HepG2 (cell line): ENCODE measurements at regions not wholly inside any gene's neighbourhood (a gene's known extent, or its start where the extent isn't known, plus 50 kb on each side); places are given as distances from the start of the nearest gene placed in this dataset.

Source experiments
- ATAC-seq: fragments of 200-7000 bp; cut with Tn5 transposase; 3 replicates; pipeline ENCODE4 v1.9.1; 2020; ENCODE audit warnings: mild to moderate bottlenecking, moderate library complexity
- BruUV-seq: library from RNA; stranded (reverse); fragments of 400-500 nt; replicated peaks from 2 replicates; lab custom pipeline; 2021; lab: Mats Ljungman, UMichigan
- CTCF ChIA-PET: fragments of 300-600 bp; formaldehyde crosslinking; extraction: SDS; loops from one replicate; lab custom pipeline; 2021; ENCODE audit warnings: low total read pairs, inconsistent platforms, low intra/inter-chr PET ratio; lab: Yijun Ruan, JAX
- POLR2A ChIA-PET: fragments of 350-600 bp; sonication (Branson Sonifier 250); formaldehyde crosslinking; loops from one replicate; lab custom pipeline; 2020; ENCODE audit warnings: antibody characterized with exemption, inconsistent platforms; lab: Yijun Ruan, JAX
- DNase-seq: peaks from one replicate; pipeline ENCODE4 v3.0.0-alpha.2; 2015; ENCODE audit warnings: low spot score
- FAIRE-seq: peaks from 3 replicates; lab custom pipeline; 2011; peaks lifted over from hg19 to GRCh38; lab: Jason Lieb, UNC
- H2AFZ ChIP-seq: one replicate; pipeline ENCODE4 v1.6.1; 2011; ENCODE audit warnings: low read length, inconsistent platforms
- H3K27ac ChIP-seq: fragments of 300-600 bp; 3 replicates; pipeline ENCODE4 v1.8.0; 2011; ENCODE audit warnings: mixed run types, mild to moderate bottlenecking, mixed read lengths, low read length, inconsistent platforms; ENCODE audit not compliant: insufficient read depth; ENCODE audit errors: extremely low read length
- H3K27me3 ChIP-seq, 2 experiments: fragments of 200-600 bp in 1 of 2; 2 replicates in 1 of 2; 3 replicates in 1 of 2; pipeline versions ENCODE4 v1.6.0 to v1.8.0; 2011; ENCODE audit warnings: low read length in 2 of 2, mild to moderate bottlenecking in 2 of 2, moderate library complexity in 2 of 2, inconsistent platforms in 1 of 2; ENCODE audit not compliant: insufficient read depth in 2 of 2, control insufficient read depth in 1 of 2
- H3K36me3 ChIP-seq, 2 experiments: fragments of 200-600 bp in 1 of 2; replicated peaks in 1 of 2; 2 replicates in 1 of 2; 3 replicates in 1 of 2; pipeline versions ENCODE4 v1.5.1 to v1.8.0; 2011; ENCODE audit warnings: low read length in 2 of 2, inconsistent platforms in 1 of 2; ENCODE audit not compliant: insufficient read depth in 2 of 2, control insufficient read depth in 1 of 2
- H3K4me1 ChIP-seq: 2 replicates; pipeline ENCODE4 v1.5.1; 2012; ENCODE audit warnings: low read length, inconsistent platforms; ENCODE audit not compliant: insufficient read depth
- H3K4me2 ChIP-seq: 2 replicates; pipeline ENCODE4 v1.6.0; 2011; ENCODE audit warnings: low read depth, low read length, inconsistent platforms
- H3K4me3 ChIP-seq, 3 experiments: fragments of 200-600 bp in 1 of 3; sonication (generic), shearing (Covaris generic) in 1 of 3; replicated peaks in 1 of 3; 2 replicates each; pipeline ENCODE4 v1.5.1; 2011 to 2016; ENCODE audit warnings: low read length in 3 of 3, inconsistent platforms in 2 of 3, low read depth in 2 of 3, mild to moderate bottlenecking in 2 of 3, control low read depth in 1 of 3, mixed read lengths in 1 of 3; ENCODE audit not compliant: insufficient read depth in 1 of 3
- H3K79me2 ChIP-seq: one replicate; pipeline ENCODE4 v1.6.1; 2011; ENCODE audit warnings: low read length, inconsistent platforms; ENCODE audit not compliant: insufficient read depth
- H3K9ac ChIP-seq: 2 replicates; pipeline ENCODE4 v1.6.0; 2011; ENCODE audit warnings: mild to moderate bottlenecking, low read depth, low read length, inconsistent platforms; ENCODE audit not compliant: insufficient read depth
- H3K9me3 ChIP-seq: 2 replicates; pipeline ENCODE4 v1.5.1; 2012; ENCODE audit warnings: mild to moderate bottlenecking, low read length
- H4K20me1 ChIP-seq: 2 replicates; pipeline ENCODE4 v1.6.0; 2011; ENCODE audit warnings: inconsistent platforms, mild to moderate bottlenecking, low read length, moderate library complexity; ENCODE audit not compliant: insufficient read depth
- CHCHD3 ChIP-seq: sonication (generic); formaldehyde crosslinking; IDR thresholded peaks from 2 replicates; pipeline ENCODE4 v1.8.0; 2022; ENCODE audit warnings: mild to moderate bottlenecking, missing genetic modification reagents, moderate library complexity
- ETV6 ChIP-seq: sonication (generic); formaldehyde crosslinking; conservative IDR thresholded peaks from 2 replicates; pipeline ENCODE4 v1.4.0; 2020; ENCODE audit warnings: missing genetic modification reagents
- FUBP1 ChIP-seq: sonication (generic); formaldehyde crosslinking; IDR thresholded peaks from 2 replicates; pipeline ENCODE4 v1.5.1; 2020; ENCODE audit warnings: missing genetic modification reagents, mild to moderate bottlenecking, borderline replicate concordance
- GATAD1 ChIP-seq: IDR thresholded peaks from 2 replicates; pipeline ENCODE4 v1.6.1; 2016; ENCODE audit warnings: missing genetic modification reagents, missing compliant biosample characterization
- HNF4A ChIP-seq: sonication (generic); formaldehyde crosslinking; IDR thresholded peaks from 2 replicates; pipeline ENCODE4 v1.4.0; 2020; ENCODE audit warnings: missing genetic modification reagents
- SIN3A ChIP-seq: IDR thresholded peaks from 2 replicates; pipeline ENCODE4 v1.6.1; 2011; ENCODE audit warnings: low read depth, mild to moderate bottlenecking, control low read depth, low read length, borderline replicate concordance
- SMC3 ChIP-seq: IDR thresholded peaks from 2 replicates; pipeline ENCODE4 v1.6.1; 2011; ENCODE audit warnings: low read length, improper control_type of control experiment
- ZNF20 ChIP-seq: sonication (generic); formaldehyde crosslinking; IDR thresholded peaks from 2 replicates; pipeline ENCODE4 v1.4.0; 2020; ENCODE audit warnings: mild to moderate bottlenecking, moderate library complexity, missing genetic modification reagents
- ZNF276 ChIP-seq: sonication (generic); formaldehyde crosslinking; IDR thresholded peaks from 2 replicates; pipeline ENCODE4 v1.4.0; 2020; ENCODE audit warnings: mild to moderate bottlenecking, low read depth, missing genetic modification reagents
- ZNF282 ChIP-seq: fragments of 450-650 bp; IDR thresholded peaks from 2 replicates; pipeline ENCODE4 v1.6.1; 2018; ENCODE audit not compliant: partially characterized antibody
- ZNF362 ChIP-seq: sonication (generic); formaldehyde crosslinking; IDR thresholded peaks from 2 replicates; pipeline ENCODE4 v1.4.0; 2020; ENCODE audit warnings: missing genetic modification reagents, mild to moderate bottlenecking, borderline replicate concordance
- ZNF597 ChIP-seq: sonication (generic); formaldehyde crosslinking; IDR thresholded peaks from 2 replicates; pipeline ENCODE4 v1.5.0; 2020; ENCODE audit warnings: missing genetic modification reagents
- ZNF784 ChIP-seq: sonication (generic); formaldehyde crosslinking; IDR thresholded peaks from 2 replicates; pipeline ENCODE4 v1.5.1; 2020; ENCODE audit warnings: missing genetic modification reagents, mild to moderate bottlenecking, borderline replicate concordance
- WGBS: methylation state at CpG from one replicate; pipeline ENCODE4 v1.1.6; 2017; ENCODE audit warnings: low lambda C conversion rate; 5-methylcytosine and 5-hydroxymethylcytosine counted together
- in situ Hi-C: cut with HindIII; loops from 2 replicates; pipeline ENCODE4 v1.10.0; 2017; ENCODE audit warnings: low pct_unique_long_range_greater_than_20kb; ENCODE audit not compliant: extremely low pct_ligation_motif_present
- intact Hi-C: fragments of 100-400 bp; cut with micrococcal nuclease; formaldehyde crosslinking; loops from one replicate; pipeline ENCODE4 v1.10.0; 2022; ENCODE audit not compliant: unreplicated experiment

GRCh38 chr6:91678679-91679446 is 1092.0 kb upstream of the MAP3K7 start:
- H3K4me2 ChIP-seq, result no peak overlapping the region
- ATAC-seq, result no peak
- no peak for DNase-seq
- H4K20me1 ChIP-seq, result no peaks in the 10 kb centered on the region
- no peaks in the 10 kb centered on the region for H3K79me2 ChIP-seq
- POLR2A ChIA-PET, result no interaction called here
- 5% methylated on average over 5 of the region's 5 CpGs for WGBS
- FAIRE-seq, result no peak
- no TSS peak for BruUV-seq
- no peak for TF ChIP-seq SIN3A
- TF ChIP-seq ZNF597, result no peak
- TF ChIP-seq ZNF20, result no peak
- TF ChIP-seq ZNF362 (CRISPR knock-in tag), result no peak
- no peak for TF ChIP-seq SMC3
- no peak for TF ChIP-seq ZNF784 (CRISPR knock-in tag)
- no peak for TF ChIP-seq HNF4A (CRISPR knock-in tag)
- no peak for TF ChIP-seq ZNF276 (CRISPR knock-in tag)
- no peak for TF ChIP-seq FUBP1 (CRISPR knock-in tag)
- TF ChIP-seq ZNF282, result no peak
- no peak for TF ChIP-seq GATAD1 (CRISPR knock-in tag)
- TF ChIP-seq CHCHD3 (CRISPR knock-in tag), result no peak
- TF ChIP-seq ETV6 (CRISPR knock-in tag), result no peak
- H3K27me3 ChIP-seq, result no peaks in the 10 kb centered on the region
- H3K9me3 ChIP-seq, result no peaks in the 10 kb centered on the region
- intact Hi-C loops (no loop called here), in situ Hi-C loops (no loop called here)
- H3K27ac ChIP-seq, result no peak overlapping the region
- H3K4me3 ChIP-seq, result no peak overlapping the region
- H2AFZ ChIP-seq, result no peak overlapping the region
- CTCF ChIA-PET, result no interaction called here
- H3K4me1 ChIP-seq, result no peaks in the 10 kb centered on the region
- H3K36me3 ChIP-seq, result no peaks in the 10 kb centered on the region
- H3K9ac ChIP-seq, result no peak overlapping the region
